ENCODE measurements at regions not wholly inside any gene's neighbourhood (a gene's known extent, or its start where the extent isn't known, plus 50 kb on each side); places are given as distances from the start of the nearest gene placed in this dataset.

- WGBS: 58% methylated on average over 3 of the region's 3 CpGs
Observed at GRCh38 chr3:162092751-162093150, 596.1 kb downstream of the OTOL1 start.

GRCh38 chr3:162094301-162094700 is 597.7 kb downstream of the OTOL1 start:
- no peaks in the 10 kb centered on the region for H3K36me3 ChIP-seq (ENCODE audit: insufficient read depth)
- H3K4me3 ChIP-seq (ENCODE audit: low read depth, low read length): no peak overlapping the region
- H3K27ac ChIP-seq (ENCODE audit: low read depth): no peak overlapping the region
- no peaks in the 10 kb centered on the region for H3K4me1 ChIP-seq (ENCODE audit: insufficient read depth)
- no peak for DNase-seq (ENCODE audit: extremely low spot score)
- 88% methylated on average over 3 of the region's 3 CpGs for WGBS

More at GRCh38 chr3:162092751-162093150, 596.1 kb downstream of the OTOL1 start:
- DNase-seq (ENCODE audit: extremely low spot score): no peak
- H3K36me3 ChIP-seq (ENCODE audit: insufficient read depth): no peaks in the 10 kb centered on the region
- no peaks in the 10 kb centered on the region for H3K4me1 ChIP-seq (ENCODE audit: insufficient read depth)
- H3K4me3 ChIP-seq (ENCODE audit: low read depth, low read length): no peak overlapping the region
- H3K27ac ChIP-seq (ENCODE audit: low read depth): no peak overlapping the region

- Histone ChIP-seq H3K4me3 (ENCODE audit: low read depth, low read length) (no peak overlapping the region), H3K36me3 (ENCODE audit: insufficient read depth) (no peaks in the 10 kb centered on the region), H3K27ac (ENCODE audit: low read depth) (no peak overlapping the region), H3K4me1 (ENCODE audit: insufficient read depth) (no peaks in the 10 kb centered on the region)
- DNase-seq (ENCODE audit: extremely low spot score): no peak
- WGBS: 21% methylated on average over 2 of the region's 2 CpGs
Observed at GRCh38 chr3:162096874-162097273, 600.3 kb downstream of the OTOL1 start.

- no peak overlapping the region for H3K27ac ChIP-seq (ENCODE audit: low read depth)
- 95% methylated on average over 1 of the region's 1 CpG for WGBS
- H3K4me3 ChIP-seq (ENCODE audit: low read depth, low read length): no peak overlapping the region
Observed at GRCh38 chr3:162103808-162104207, 607.2 kb downstream of the OTOL1 start.

GRCh38 chr3:162111861-162112260 is 615.3 kb downstream of the OTOL1 start:
- no peaks in the 10 kb centered on the region for H3K36me3 ChIP-seq (ENCODE audit: insufficient read depth)
- DNase-seq (ENCODE audit: extremely low spot score): no peak
- no peaks in the 10 kb centered on the region for H3K4me1 ChIP-seq (ENCODE audit: insufficient read depth)
- no peak overlapping the region for H3K27ac ChIP-seq (ENCODE audit: low read depth)
- no peak overlapping the region for H3K4me3 ChIP-seq (ENCODE audit: low read depth, low read length)
- WGBS: 94% methylated on average over 5 of the region's 5 CpGs

More at GRCh38 chr3:162103808-162104207, 607.2 kb downstream of the OTOL1 start:
- no peaks in the 10 kb centered on the region for H3K36me3 ChIP-seq (ENCODE audit: insufficient read depth)
- no peaks in the 10 kb centered on the region for H3K4me1 ChIP-seq (ENCODE audit: insufficient read depth)
- no peak for DNase-seq (ENCODE audit: extremely low spot score)

- H3K36me3 ChIP-seq (ENCODE audit: insufficient read depth): no peaks in the 10 kb centered on the region
- H3K27ac ChIP-seq (ENCODE audit: low read depth): no peak overlapping the region
- no peaks in the 10 kb centered on the region for H3K4me1 ChIP-seq (ENCODE audit: insufficient read depth)
- no peak overlapping the region for H3K4me3 ChIP-seq (ENCODE audit: low read depth, low read length)
- no peak for DNase-seq (ENCODE audit: extremely low spot score)
Observed at GRCh38 chr3:162112719-162113118, 616.1 kb downstream of the OTOL1 start.

GRCh38 chr3:162117961-162118360 is 621.4 kb downstream of the OTOL1 start:
- Histone ChIP-seq H3K4me3 (ENCODE audit: low read depth, low read length) (no peak overlapping the region), H3K27ac (ENCODE audit: low read depth) (no peak overlapping the region), H3K4me1 (ENCODE audit: insufficient read depth) (no peaks in the 10 kb centered on the region), H3K36me3 (ENCODE audit: insufficient read depth) (no peaks in the 10 kb centered on the region)
- WGBS: 94% methylated on average over 1 of the region's 1 CpG
- DNase-seq (ENCODE audit: extremely low spot score): no peak

GRCh38 chr3:162119651-162120050 is 623.0 kb downstream of the OTOL1 start:
- 59% methylated on average over 2 of the region's 2 CpGs for WGBS
- no peaks in the 10 kb centered on the region for H3K4me1 ChIP-seq (ENCODE audit: insufficient read depth)
- H3K27ac ChIP-seq (ENCODE audit: low read depth): no peak overlapping the region

GRCh38 chr3:162122405-162122804 is 625.8 kb downstream of the OTOL1 start:
- Histone ChIP-seq H3K4me1 (ENCODE audit: insufficient read depth) (no peaks in the 10 kb centered on the region), H3K4me3 (ENCODE audit: low read depth, low read length) (no peak overlapping the region), H3K36me3 (ENCODE audit: insufficient read depth) (no peaks in the 10 kb centered on the region), H3K27ac (ENCODE audit: low read depth) (no peak overlapping the region)
- 45% methylated on average over 1 of the region's 1 CpG for WGBS
- DNase-seq (ENCODE audit: extremely low spot score): no peak

More at GRCh38 chr3:162119651-162120050, 623.0 kb downstream of the OTOL1 start:
- Histone ChIP-seq H3K4me3 (ENCODE audit: low read depth, low read length) (no peak overlapping the region), H3K36me3 (ENCODE audit: insufficient read depth) (no peaks in the 10 kb centered on the region)
- no peak for DNase-seq (ENCODE audit: extremely low spot score)

- 95% methylated on average over 1 of the region's 1 CpG for WGBS
- H3K27ac ChIP-seq (ENCODE audit: low read depth): no peak overlapping the region
- DNase-seq (ENCODE audit: extremely low spot score): no peak
- H3K4me3 ChIP-seq (ENCODE audit: low read depth, low read length): no peak overlapping the region
- no peaks in the 10 kb centered on the region for H3K4me1 ChIP-seq (ENCODE audit: insufficient read depth)
- H3K36me3 ChIP-seq (ENCODE audit: insufficient read depth): no peaks in the 10 kb centered on the region
Observed at GRCh38 chr3:162125790-162126189, 629.2 kb downstream of the OTOL1 start.

GRCh38 chr3:162130582-162130981 is 634.0 kb downstream of the OTOL1 start:
- Histone ChIP-seq H3K4me3 (ENCODE audit: low read depth, low read length) (no peak overlapping the region), H3K4me1 (ENCODE audit: insufficient read depth) (no peaks in the 10 kb centered on the region), H3K36me3 (ENCODE audit: insufficient read depth) (no peaks in the 10 kb centered on the region), H3K27ac (ENCODE audit: low read depth) (no peak overlapping the region)
- DNase-seq (ENCODE audit: extremely low spot score): no peak
- WGBS: 97% methylated on average over 3 of the region's 3 CpGs

- no peak for DNase-seq (ENCODE audit: extremely low spot score)
- no peaks in the 10 kb centered on the region for H3K4me1 ChIP-seq (ENCODE audit: insufficient read depth)
- H3K36me3 ChIP-seq (ENCODE audit: insufficient read depth): no peaks in the 10 kb centered on the region
- H3K27ac ChIP-seq (ENCODE audit: low read depth): no peak overlapping the region
- no peak overlapping the region for H3K4me3 ChIP-seq (ENCODE audit: low read depth, low read length)
Observed at GRCh38 chr3:162132981-162133380, 636.4 kb downstream of the OTOL1 start.

GRCh38 chr3:162134571-162134970 is 638.0 kb downstream of the OTOL1 start:
- Histone ChIP-seq H3K27ac (ENCODE audit: low read depth) (no peak overlapping the region), H3K4me1 (ENCODE audit: insufficient read depth) (no peaks in the 10 kb centered on the region), H3K36me3 (ENCODE audit: insufficient read depth) (no peaks in the 10 kb centered on the region), H3K4me3 (ENCODE audit: low read depth, low read length) (no peak overlapping the region)
- DNase-seq (ENCODE audit: extremely low spot score): no peak
- WGBS: 71% methylated on average over 4 of the region's 4 CpGs

- no peak overlapping the region for H3K27ac ChIP-seq (ENCODE audit: low read depth)
- no peaks in the 10 kb centered on the region for H3K4me1 ChIP-seq (ENCODE audit: insufficient read depth)
- no peak overlapping the region for H3K4me3 ChIP-seq (ENCODE audit: low read depth, low read length)
- H3K36me3 ChIP-seq (ENCODE audit: insufficient read depth): no peaks in the 10 kb centered on the region
- no peak for DNase-seq (ENCODE audit: extremely low spot score)
- WGBS: 96% methylated on average over 2 of the region's 2 CpGs
Observed at GRCh38 chr3:162136136-162136535, 639.5 kb downstream of the OTOL1 start.

- no peak overlapping the region for H3K27ac ChIP-seq (ENCODE audit: low read depth)
- H3K4me1 ChIP-seq (ENCODE audit: insufficient read depth): no peaks in the 10 kb centered on the region
- 47% methylated on average over 4 of the region's 4 CpGs for WGBS
- no peak for DNase-seq (ENCODE audit: extremely low spot score)
- no peak overlapping the region for H3K4me3 ChIP-seq (ENCODE audit: low read depth, low read length)
- H3K36me3 ChIP-seq (ENCODE audit: insufficient read depth): no peaks in the 10 kb centered on the region
Observed at GRCh38 chr3:162138509-162138908, 641.9 kb downstream of the OTOL1 start.
